ENCODE measurements at regions not wholly inside any gene's neighbourhood (a gene's known extent, or its start where the extent isn't known, plus 50 kb on each side); places are given as distances from the start of the nearest gene placed in this dataset.

DNA sequence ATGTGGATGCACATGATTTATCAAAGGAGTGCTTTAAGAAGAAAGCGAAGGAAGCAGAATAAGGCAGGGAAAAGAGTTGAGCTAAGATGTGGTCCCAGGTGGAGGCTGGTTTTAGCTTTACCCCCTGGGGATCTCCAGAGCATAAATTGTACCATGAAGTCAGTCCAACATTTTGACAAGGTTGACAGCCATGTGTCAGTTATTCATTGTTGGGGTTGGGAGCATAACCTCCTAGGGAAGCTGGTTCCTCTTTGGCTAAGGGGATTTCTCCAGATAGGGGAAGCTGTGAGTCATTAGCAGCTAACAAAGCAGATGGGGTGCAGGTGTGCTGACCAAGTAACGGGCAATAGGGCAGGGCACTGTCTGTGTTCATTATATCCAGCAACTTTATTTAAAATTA is 123.7 kb upstream of the IGSF10 start:
- TF ChIP-seq CTCF (IDR thresholded peaks at IDR 0.05): no peak
- TF ChIP-seq POLR2A (IDR thresholded peaks at IDR 0.05): no peak
